ENCODE measurements at regions not wholly inside any gene's neighbourhood (a gene's known extent, or its start where the extent isn't known, plus 50 kb on each side); places are given as distances from the start of the nearest gene placed in this dataset.

- Histone ChIP-seq H3K36me3 (ENCODE audit: low read length) (no peaks in the 10 kb centered on the region), H4K20me1 (ENCODE audit: low read depth, low read length) (no peaks in the 10 kb centered on the region), H3K27ac (ENCODE audit: low read depth, low read length) (no peak overlapping the region), H3K9ac (ENCODE audit: low read length) (no peak overlapping the region), H2AFZ (ENCODE audit: low read depth, low read length, severe bottlenecking) (no peak overlapping the region), H3K79me2 (ENCODE audit: insufficient read depth, low read length) (no peaks in the 10 kb centered on the region), H3F3A (ENCODE audit: insufficient read depth) (no peaks in the 10 kb centered on the region), H3K27me3 (ENCODE audit: low read length) (no peaks in the 10 kb centered on the region), H3K4me3 (ENCODE audit: insufficient read depth, low read length, poor library complexity, severe bottlenecking) (no peak overlapping the region), H3K4me2 (ENCODE audit: low read depth, low read length, poor library complexity, severe bottlenecking) (no peak overlapping the region), H3K9me3 (ENCODE audit: insufficient read depth, low read length) (no peaks in the 10 kb centered on the region), H3K9me2 (replicated peaks; ENCODE audit: insufficient read depth, low read length) (no peaks in the 10 kb centered on the region)
- no peak for TF ChIP-seq CTCF (IDR thresholded peaks at IDR 0.05; ENCODE audit: insufficient read depth, low read length, poor library complexity, severe bottlenecking)
- no peak for TF ChIP-seq EZH2phosphoT487 (conservative IDR thresholded peaks at IDR 0.05; ENCODE audit: low read length)
Observed at GRCh38 chr4:55012363-55013230, 112.8 kb downstream of the KDR start.

GRCh38 chr4:55011761-55012160 lies 113.6 kb downstream of the KDR start:
- Histone ChIP-seq H3K9me2 (replicated peaks; ENCODE audit: insufficient read depth, low read length) (no peaks in the 10 kb centered on the region), H4K20me1 (ENCODE audit: low read depth, low read length) (no peaks in the 10 kb centered on the region), H3F3A (ENCODE audit: insufficient read depth) (no peaks in the 10 kb centered on the region), H3K27me3 (ENCODE audit: low read length) (no peaks in the 10 kb centered on the region), H3K36me3 (ENCODE audit: low read length) (no peaks in the 10 kb centered on the region), H3K9ac (ENCODE audit: low read length) (no peak overlapping the region), H3K27ac (ENCODE audit: low read depth, low read length) (no peak overlapping the region), H3K4me3 (ENCODE audit: insufficient read depth, low read length, poor library complexity, severe bottlenecking) (no peak overlapping the region), H3K9me3 (ENCODE audit: insufficient read depth, low read length) (no peaks in the 10 kb centered on the region), H2AFZ (ENCODE audit: low read depth, low read length, severe bottlenecking) (no peak overlapping the region), H3K4me2 (ENCODE audit: low read depth, low read length, poor library complexity, severe bottlenecking) (no peak overlapping the region), H3K79me2 (ENCODE audit: insufficient read depth, low read length) (no peaks in the 10 kb centered on the region)
- TF ChIP-seq EZH2phosphoT487 (conservative IDR thresholded peaks at IDR 0.05; ENCODE audit: low read length) = no peak

DNA sequence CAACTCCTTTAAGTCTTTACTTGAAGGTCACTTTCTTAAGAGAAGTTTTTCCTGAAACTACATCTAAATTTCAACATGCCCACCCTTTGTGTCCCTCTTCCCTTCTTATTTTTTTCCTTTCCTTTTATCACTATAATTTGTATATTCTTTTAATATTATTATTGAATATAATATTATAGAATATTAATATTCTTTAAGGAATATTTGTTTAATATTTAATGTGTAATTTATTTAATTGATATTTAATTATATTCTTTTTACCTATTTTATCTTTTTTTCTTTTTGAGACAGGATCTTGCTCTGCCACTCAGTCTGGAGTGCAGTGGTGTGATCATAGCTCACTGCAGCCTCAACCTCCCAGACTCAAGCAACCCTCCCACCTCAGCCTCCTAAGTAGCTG lies 114.8 kb downstream of the KDR start:
- Histone ChIP-seq H3K4me3 (ENCODE audit: insufficient read depth, low read length, poor library complexity, severe bottlenecking) (no peak overlapping the region), H3K79me2 (ENCODE audit: insufficient read depth, low read length) (no peaks in the 10 kb centered on the region), H3K4me2 (ENCODE audit: low read depth, low read length, poor library complexity, severe bottlenecking) (no peak overlapping the region), H4K20me1 (ENCODE audit: low read depth, low read length) (no peaks in the 10 kb centered on the region), H3K27me3 (ENCODE audit: low read length) (no peaks in the 10 kb centered on the region), H3K9me3 (ENCODE audit: insufficient read depth, low read length) (no peaks in the 10 kb centered on the region), H3K9me2 (replicated peaks; ENCODE audit: insufficient read depth, low read length) (no peaks in the 10 kb centered on the region), H3K27ac (ENCODE audit: low read depth, low read length) (no peak overlapping the region), H3K9ac (ENCODE audit: low read length) (no peak overlapping the region), H3K36me3 (ENCODE audit: low read length) (no peaks in the 10 kb centered on the region), H3F3A (ENCODE audit: insufficient read depth) (no peaks in the 10 kb centered on the region), H2AFZ (ENCODE audit: low read depth, low read length, severe bottlenecking) (no peak overlapping the region)
- no peak for TF ChIP-seq EZH2phosphoT487 (conservative IDR thresholded peaks at IDR 0.05; ENCODE audit: low read length)
- no peak for TF ChIP-seq CTCF (IDR thresholded peaks at IDR 0.05; ENCODE audit: insufficient read depth, low read length, poor library complexity, severe bottlenecking)

Measured in SU-DHL-6 (cell line).